ENCODE measurements at regions not wholly inside any gene's neighbourhood (a gene's known extent, or its start where the extent isn't known, plus 50 kb on each side); places are given as distances from the start of the nearest gene placed in this dataset.
A peak's percentile ranks its signal among the peaks of the same experiment; 100 is the strongest.

GRCh38 chr6:40721271-40721952, 134.2 kb upstream of the LRFN2 start:
- H3K36me3 Mint-ChIP-seq = no peaks in the 10 kb centered on the region
- peaks cover 7% of the 10 kb centered on the region for H3K4me1 Mint-ChIP-seq
- H3K27ac Mint-ChIP-seq = no peak overlapping the region
- DNase-seq = no peak
- H3K4me3 Mint-ChIP-seq = no peak overlapping the region
- H3K9me3 Mint-ChIP-seq = no peaks in the 10 kb centered on the region
- H3K27me3 Mint-ChIP-seq = no peaks in the 10 kb centered on the region

DNA sequence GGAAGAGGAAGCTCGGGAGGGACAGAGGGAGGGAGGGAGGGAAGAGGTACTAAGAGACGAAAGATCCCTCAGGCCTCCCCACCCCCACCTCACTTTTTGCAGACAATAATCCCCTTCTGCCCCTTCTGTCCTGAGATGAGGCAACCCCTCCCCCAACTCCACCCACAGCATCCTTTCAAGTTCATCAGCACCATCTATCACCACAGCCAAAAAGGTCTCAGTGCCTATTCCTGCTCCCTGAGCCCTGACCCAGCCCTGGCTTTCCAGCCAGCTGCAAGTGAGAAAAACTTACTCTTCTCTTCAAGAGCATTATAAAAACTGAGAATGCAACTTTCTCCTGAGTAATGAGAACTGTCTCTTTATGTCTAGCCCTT, 133.2 kb upstream of the LRFN2 start:
- no peaks in the 10 kb centered on the region for H3K36me3 Mint-ChIP-seq
- DNase-seq = no peak

GRCh38 chr6:40719671-40720374, 132.7 kb upstream of the LRFN2 start:
- Mint-ChIP-seq H3K9me3 (no peaks in the 10 kb centered on the region), H3K4me3 (peak overlapping the region; percentile 27), H3K27me3 (no peaks in the 10 kb centered on the region), H3K36me3 (no peaks in the 10 kb centered on the region), H3K4me1 (peaks cover 7% of the 10 kb centered on the region), H3K27ac (peak overlapping the region; percentile 15)
- no peak for DNase-seq

More for the DNA sequence above, 133.2 kb upstream of the LRFN2 start:
- no peak overlapping the region for H3K4me3 Mint-ChIP-seq
- H3K4me1 Mint-ChIP-seq = peaks cover 7% of the 10 kb centered on the region
- H3K27me3 Mint-ChIP-seq = no peaks in the 10 kb centered on the region
- H3K9me3 Mint-ChIP-seq = no peaks in the 10 kb centered on the region
- no peak overlapping the region for H3K27ac Mint-ChIP-seq

GRCh38 chr6:40718401-40718800, 131.2 kb upstream of the LRFN2 start:
- H3K4me3 Mint-ChIP-seq = no peak overlapping the region
- no peaks in the 10 kb centered on the region for H3K9me3 Mint-ChIP-seq
- peaks cover 7% of the 10 kb centered on the region for H3K4me1 Mint-ChIP-seq
- H3K27me3 Mint-ChIP-seq = no peaks in the 10 kb centered on the region
- no peak for DNase-seq
- H3K27ac Mint-ChIP-seq = no peak overlapping the region
- no peaks in the 10 kb centered on the region for H3K36me3 Mint-ChIP-seq

DNA sequence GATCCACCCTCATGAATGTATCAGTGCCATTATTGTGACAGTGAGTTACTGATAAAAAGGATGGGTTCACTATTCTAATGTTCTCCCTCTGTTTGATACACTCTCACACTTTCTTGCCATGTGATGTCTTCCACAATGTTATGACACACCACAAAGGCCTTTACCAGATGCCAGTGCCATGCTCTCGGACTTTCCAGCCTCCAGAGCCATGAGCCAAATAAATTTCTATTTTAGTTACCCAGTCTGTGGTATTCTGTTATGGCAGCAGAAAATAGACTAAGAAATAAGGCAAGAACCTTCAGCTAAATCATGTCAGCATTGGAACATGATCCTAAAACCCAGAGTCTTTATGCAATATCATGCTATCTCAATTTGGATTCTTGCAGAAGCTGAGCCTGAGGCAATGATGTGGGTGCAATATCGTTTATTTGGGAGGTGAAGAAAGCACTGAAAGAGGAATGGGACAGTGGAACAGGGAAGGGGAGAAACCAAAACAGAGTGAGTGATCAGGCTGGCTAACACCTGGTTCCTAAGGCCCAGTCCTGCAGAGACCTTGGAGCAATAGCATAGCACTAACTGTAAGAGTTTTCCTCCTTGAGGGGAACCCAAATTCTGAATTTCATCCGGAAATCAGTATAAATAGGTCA, 130.4 kb upstream of the LRFN2 start:
- no peaks in the 10 kb centered on the region for H3K36me3 Mint-ChIP-seq
- H3K9me3 Mint-ChIP-seq = no peaks in the 10 kb centered on the region
- no peak overlapping the region for H3K27ac Mint-ChIP-seq
- no peak for DNase-seq
- no peaks in the 10 kb centered on the region for H3K27me3 Mint-ChIP-seq
- H3K4me3 Mint-ChIP-seq = no peak overlapping the region
- H3K4me1 Mint-ChIP-seq = peaks cover 7% of the 10 kb centered on the region

GRCh38 chr6:40715570-40716403, 128.6 kb upstream of the LRFN2 start:
- Mint-ChIP-seq H3K27me3 (no peaks in the 10 kb centered on the region), H3K36me3 (no peaks in the 10 kb centered on the region), H3K27ac (no peak overlapping the region), H3K9me3 (no peaks in the 10 kb centered on the region), H3K4me3 (no peak overlapping the region), H3K4me1 (peaks cover 7% of the 10 kb centered on the region)
- DNase-seq = no peak

DNA sequence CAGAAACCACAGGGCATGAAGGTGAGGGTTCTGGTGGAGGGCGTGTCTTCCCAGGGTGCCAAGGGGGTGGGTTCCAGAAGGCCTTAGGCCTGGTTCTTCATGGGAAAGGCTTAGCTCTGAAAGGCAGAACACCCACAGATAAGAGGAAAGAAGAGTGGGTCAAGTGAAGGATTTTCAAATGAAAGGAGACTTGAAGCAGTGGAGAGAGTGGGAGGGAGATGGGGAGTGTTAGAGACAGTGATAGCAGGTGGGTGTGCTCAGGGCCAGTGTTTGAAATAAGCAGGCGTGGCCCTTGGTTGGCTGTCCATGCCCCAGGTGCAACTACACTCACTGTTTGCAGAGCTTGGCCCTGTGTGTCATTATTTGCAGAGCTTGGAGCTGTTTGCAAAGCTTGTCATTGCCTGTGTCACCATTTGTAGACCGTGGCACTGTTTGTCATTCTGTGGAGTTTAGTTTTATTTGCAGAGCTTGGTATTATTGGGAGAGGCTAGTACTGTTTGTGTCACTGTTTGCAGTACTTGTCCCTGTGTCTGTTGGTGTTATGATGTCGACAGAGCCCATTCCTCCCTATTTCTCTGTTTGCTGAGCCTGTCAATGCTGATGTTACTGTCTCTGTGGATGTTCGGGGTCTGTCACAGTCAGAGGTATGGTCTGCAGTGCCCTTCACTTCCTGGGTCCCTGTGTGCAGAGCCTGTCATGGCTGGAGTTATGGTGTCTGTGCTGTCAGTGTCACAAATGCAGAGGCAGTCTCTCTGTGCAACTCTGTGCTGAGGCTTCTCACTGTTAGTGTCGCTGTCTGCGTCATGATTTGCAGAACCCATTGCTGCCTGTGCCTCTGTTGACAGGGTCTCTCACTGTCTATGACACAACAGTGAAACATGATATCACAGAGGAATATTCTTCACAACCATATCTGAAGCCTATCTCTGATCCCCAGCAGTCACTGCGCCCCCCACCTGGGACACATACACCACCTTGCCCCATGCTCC, 127.7 kb upstream of the LRFN2 start:
- Mint-ChIP-seq H3K4me3 (no peak overlapping the region), H3K27ac (no peak overlapping the region), H3K27me3 (no peaks in the 10 kb centered on the region), H3K9me3 (no peaks in the 10 kb centered on the region), H3K4me1 (peaks cover 5% of the 10 kb centered on the region), H3K36me3 (no peaks in the 10 kb centered on the region)
- DNase-seq = no peak

DNA sequence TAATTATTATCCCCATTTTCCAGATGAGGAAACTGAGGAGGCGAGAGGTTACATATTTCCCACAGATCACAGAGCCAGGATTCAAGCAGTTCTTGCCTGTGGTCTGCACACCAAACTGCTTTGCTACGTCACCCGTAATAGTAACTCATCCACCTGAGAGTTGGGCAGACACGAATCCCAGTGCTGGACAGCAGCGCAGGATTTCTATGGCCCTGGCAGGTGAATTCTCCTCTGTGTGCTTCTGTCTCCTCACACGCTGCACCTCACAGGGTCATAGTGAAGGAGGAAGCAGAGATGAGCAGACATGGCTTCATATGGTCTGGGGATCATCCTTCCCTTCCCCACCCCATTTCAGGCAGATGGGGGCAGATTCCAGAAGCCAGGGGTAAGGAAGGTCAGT, 127.0 kb upstream of the LRFN2 start:
- H3K4me1 Mint-ChIP-seq = no peaks in the 10 kb centered on the region
- no peak overlapping the region for H3K4me3 Mint-ChIP-seq
- H3K9me3 Mint-ChIP-seq = no peaks in the 10 kb centered on the region
- DNase-seq = no peak
- no peaks in the 10 kb centered on the region for H3K36me3 Mint-ChIP-seq
- H3K27me3 Mint-ChIP-seq = no peaks in the 10 kb centered on the region
- H3K27ac Mint-ChIP-seq = no peak overlapping the region

GRCh38 chr6:40713002-40713719, 126.0 kb upstream of the LRFN2 start:
- no peaks in the 10 kb centered on the region for H3K27me3 Mint-ChIP-seq
- no peaks in the 10 kb centered on the region for H3K4me1 Mint-ChIP-seq
- H3K9me3 Mint-ChIP-seq = no peaks in the 10 kb centered on the region
- DNase-seq = no peak
- no peak overlapping the region for H3K4me3 Mint-ChIP-seq
- no peak overlapping the region for H3K27ac Mint-ChIP-seq
- no peaks in the 10 kb centered on the region for H3K36me3 Mint-ChIP-seq

- no peaks in the 10 kb centered on the region for H3K36me3 Mint-ChIP-seq
- no peaks in the 10 kb centered on the region for H3K27me3 Mint-ChIP-seq
- no peaks in the 10 kb centered on the region for H3K9me3 Mint-ChIP-seq
- no peaks in the 10 kb centered on the region for H3K4me1 Mint-ChIP-seq
- no peak overlapping the region for H3K4me3 Mint-ChIP-seq
- no peak for DNase-seq
- H3K27ac Mint-ChIP-seq = no peak overlapping the region
These were observed 123.6 kb upstream of the LRFN2 start for GRCh38 chr6:40710626-40711330.

DNA sequence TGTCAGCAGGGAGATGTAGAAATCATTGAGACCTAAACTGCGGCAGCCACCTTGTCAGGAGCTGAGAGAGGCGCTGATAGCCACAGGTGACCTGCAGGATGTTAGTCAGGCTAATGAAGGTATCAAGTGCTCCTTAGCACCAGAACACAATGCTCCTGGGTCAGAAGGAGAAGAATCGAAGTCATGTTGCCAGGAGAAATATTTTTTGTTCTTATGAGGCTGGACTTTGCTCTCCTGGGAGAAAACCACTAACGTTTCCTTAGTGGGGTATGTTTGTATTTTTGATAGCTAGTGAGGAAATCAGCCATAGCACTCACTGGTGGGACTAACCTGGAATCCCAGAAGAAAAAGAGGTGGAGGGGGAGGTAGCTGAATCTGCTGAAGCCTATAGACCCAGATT, 120.9 kb upstream of the LRFN2 start:
- H3K9me3 Mint-ChIP-seq = no peaks in the 10 kb centered on the region
- no peaks in the 10 kb centered on the region for H3K4me1 Mint-ChIP-seq
- no peak overlapping the region for H3K4me3 Mint-ChIP-seq
- no peaks in the 10 kb centered on the region for H3K36me3 Mint-ChIP-seq
- DNase-seq = no peak
- H3K27me3 Mint-ChIP-seq = peaks cover 4% of the 10 kb centered on the region
- no peak overlapping the region for H3K27ac Mint-ChIP-seq

GRCh38 chr6:40706178-40706577, 119.0 kb upstream of the LRFN2 start:
- H3K4me1 Mint-ChIP-seq = no peaks in the 10 kb centered on the region
- DNase-seq = no peak
- peaks cover 17% of the 10 kb centered on the region for H3K27me3 Mint-ChIP-seq
- no peak overlapping the region for H3K27ac Mint-ChIP-seq
- H3K9me3 Mint-ChIP-seq = no peaks in the 10 kb centered on the region
- no peak overlapping the region for H3K4me3 Mint-ChIP-seq
- H3K36me3 Mint-ChIP-seq = no peaks in the 10 kb centered on the region

GRCh38 chr6:40705354-40705753, 118.2 kb upstream of the LRFN2 start:
- no peak for DNase-seq
- Mint-ChIP-seq H3K36me3 (no peaks in the 10 kb centered on the region), H3K27me3 (peaks cover 17% of the 10 kb centered on the region), H3K4me1 (no peaks in the 10 kb centered on the region), H3K9me3 (no peaks in the 10 kb centered on the region), H3K4me3 (no peak overlapping the region), H3K27ac (no peak overlapping the region)

Measured in activated naive CD8-positive, alpha-beta T cell treated with anti-CD3 and anti-CD28 coated beads for 36 hours (primary cell).